HCT116 (cell line): ENCODE measurements at regions not wholly inside any gene's neighbourhood (a gene's known extent, or its start where the extent isn't known, plus 50 kb on each side); places are given as distances from the start of the nearest gene placed in this dataset.

Source experiments
- ATAC-seq: fragments of 200-7000 bp; cut with Tn5 transposase; 2 replicates; pipeline ENCODE4 v1.9.1; 2020; ENCODE audit warnings: mild to moderate bottlenecking, moderate library complexity
- BruUV-seq: library from RNA; stranded (reverse); fragments of 400-500 nt; replicated peaks from 2 replicates; lab custom pipeline; 2021; lab: Mats Ljungman, UMichigan
- CTCF ChIA-PET: fragments of 300-600 bp; sonication (Branson Sonifier 250); formaldehyde crosslinking; loops from one replicate; lab custom pipeline; 2021; ENCODE audit warnings: antibody characterized with exemption; lab: Charles Lee
- POLR2A ChIA-PET: fragments of 300-600, 350-600 bp; sonication (Branson Sonifier 250); formaldehyde crosslinking; loops from one replicate; lab custom pipeline; 2021; ENCODE audit warnings: antibody characterized with exemption; lab: Charles Lee
- RAD21 ChIA-PET, 2 experiments: fragments of 300-600 bp; sonication (Branson Sonifier 250); formaldehyde crosslinking; loops; one replicate each; lab custom pipeline; 2023; ENCODE audit warnings: low total read pairs in 2 of 2; ENCODE audit not compliant: uncharacterized antibody in 2 of 2, unreplicated experiment in 2 of 2, low non-redundant PET in 1 of 2; lab: Charles Lee
- DNase-seq: peaks from one replicate; pipeline ENCODE4 v3.0.0-alpha.2; 2010; ENCODE audit warnings: low read depth, low spot score
- H2AFZ ChIP-seq: fragments of 200-600 bp; shearing (Covaris generic), sonication (generic); 2 replicates; pipeline ENCODE4 v1.6.1; 2017; ENCODE audit warnings: low read depth, mixed run types, mixed read lengths, antibody characterized with exemption, low read length; ENCODE audit not compliant: poor library complexity, severe bottlenecking
- H3K27ac ChIP-seq: 2 replicates; pipeline ENCODE4 v1.5.1; 2012; ENCODE audit warnings: low read depth, low read length
- H3K27me3 ChIP-seq: fragments of 200-600 bp; sonication (generic); 2 replicates; pipeline ENCODE4 v1.6.1; 2016; ENCODE audit warnings: mixed run types, low read length, mixed read lengths; ENCODE audit not compliant: insufficient read depth
- H3K36me3 ChIP-seq, 2 experiments: fragments of 200-500 bp in 1 of 2; fragments of 200-600 bp in 1 of 2; sonication (Bioruptor generic) in 1 of 2; sonication (generic) in 1 of 2; 2 replicates each; pipeline versions ENCODE4 v1.5.1 to v1.6.1; 2014 to 2016; ENCODE audit warnings: low read length in 2 of 2, inconsistent platforms in 1 of 2, mixed read lengths in 1 of 2, mixed run types in 1 of 2; ENCODE audit not compliant: insufficient read depth in 2 of 2, control insufficient read depth in 1 of 2
- H3K4me1 ChIP-seq, 2 experiments: fragments of 200-600 bp in 1 of 2; sonication (generic) in 1 of 2; 2 replicates each; pipeline versions ENCODE4 v1.5.1 to v1.6.1; 2012 to 2017; ENCODE audit warnings: low read length in 2 of 2, inconsistent platforms in 1 of 2, mild to moderate bottlenecking in 1 of 2, mixed read lengths in 1 of 2, mixed run types in 1 of 2, moderate library complexity in 1 of 2; ENCODE audit not compliant: insufficient read depth in 2 of 2, control insufficient read depth in 1 of 2
- H3K4me2 ChIP-seq: fragments of 200-600 bp; sonication (generic); 2 replicates; pipeline ENCODE4 v1.6.1; 2017; ENCODE audit warnings: mixed run types, low read length, mixed read lengths
- H3K4me3 ChIP-seq, 2 experiments: fragments of 200-600 bp in 1 of 2; sonication (generic) in 1 of 2; replicated peaks in 1 of 2; 2 replicates each; pipeline ENCODE4 v1.5.1; 2011 to 2016; ENCODE audit warnings: low read length in 2 of 2, control low read depth in 1 of 2, low read depth in 1 of 2, mild to moderate bottlenecking in 1 of 2, mixed read lengths in 1 of 2, mixed run types in 1 of 2
- H3K79me2 ChIP-seq: fragments of 200-600 bp; sonication (generic); 2 replicates; pipeline ENCODE4 v1.6.1; 2017; ENCODE audit warnings: mild to moderate bottlenecking, mixed run types, low read length, moderate library complexity, mixed read lengths; ENCODE audit not compliant: insufficient read depth
- H3K9ac ChIP-seq: fragments of 200-600 bp; sonication (generic); 2 replicates; pipeline ENCODE4 v1.6.1; 2016; ENCODE audit warnings: low read length, mixed read lengths
- H3K9me2 ChIP-seq: fragments of 200-600 bp; sonication (generic), shearing (Covaris generic); 2 replicates; pipeline ENCODE4 v1.6.1; 2017; ENCODE audit warnings: mixed run types, mild to moderate bottlenecking, moderate library complexity; ENCODE audit not compliant: insufficient read depth
- H3K9me3 ChIP-seq, 2 experiments: fragments of 200-500 bp in 1 of 2; fragments of 200-600 bp in 1 of 2; sonication (Bioruptor generic) in 1 of 2; sonication (generic) in 1 of 2; 2 replicates each; pipeline ENCODE4 v1.6.1; 2014 to 2017; ENCODE audit warnings: low read length in 2 of 2, mixed read lengths in 2 of 2, inconsistent platforms in 1 of 2, low read depth in 1 of 2, mild to moderate bottlenecking in 1 of 2, mixed run types in 1 of 2, moderate library complexity in 1 of 2; ENCODE audit not compliant: control insufficient read depth in 1 of 2, insufficient read depth in 1 of 2
- H4K20me1 ChIP-seq: fragments of 200-600 bp; sonication (generic), shearing (Covaris generic); 2 replicates; pipeline ENCODE4 v1.6.1; 2017; ENCODE audit warnings: mixed run types, mild to moderate bottlenecking, moderate library complexity; ENCODE audit not compliant: insufficient read depth
- EGR1 ChIP-seq: IDR thresholded peaks from 2 replicates; pipeline ENCODE4 v1.6.1; 2012; ENCODE audit warnings: low read depth
- MAX ChIP-seq: IDR thresholded peaks from 2 replicates; pipeline ENCODE4 v1.6.1; 2012
- POLR2A ChIP-seq: IDR thresholded peaks from 2 replicates; pipeline ENCODE4 v1.7.0; 2011; ENCODE audit warnings: borderline replicate concordance; ENCODE audit not compliant: insufficient read depth, insufficient read length; ENCODE audit errors: extremely low read depth
- POLR2AphosphoS5 ChIP-seq: IDR thresholded peaks from 2 replicates; pipeline ENCODE4 v1.6.1; 2011; ENCODE audit warnings: mild to moderate bottlenecking, low read depth, low read length, moderate library complexity
- RAD21 ChIP-seq: IDR thresholded peaks from 2 replicates; pipeline ENCODE4 v1.6.1; 2012; ENCODE audit warnings: low read depth, mild to moderate bottlenecking
- SIN3A ChIP-seq: IDR thresholded peaks from 2 replicates; pipeline ENCODE4 v1.6.1; 2012; ENCODE audit warnings: low read depth
- SP1 ChIP-seq: IDR thresholded peaks from 2 replicates; pipeline ENCODE4 v1.6.1; 2012; ENCODE audit warnings: low read depth
- YY1 ChIP-seq: IDR thresholded peaks from 2 replicates; pipeline ENCODE4 v1.6.1; 2011; ENCODE audit warnings: low read length, low read depth, moderate library complexity, mild to moderate bottlenecking; ENCODE audit not compliant: insufficient replicate concordance; ENCODE audit errors: extremely low read depth
- ZFX ChIP-seq: fragments of 450-650 bp; IDR thresholded peaks from 2 replicates; pipeline ENCODE4 v1.6.1; 2017
- ZNF274 ChIP-seq: fragments of 200-500 bp; sonication (Bioruptor generic); IDR thresholded peaks from 2 replicates; pipeline ENCODE4 v1.6.1; 2014; ENCODE audit warnings: mild to moderate bottlenecking, low read depth, low read length, inconsistent platforms
- intact Hi-C: fragments of 100-400 bp; cut with micrococcal nuclease; formaldehyde crosslinking; loops from 2 replicates; pipeline ENCODE4 v1.10.0; 2022

DNA sequence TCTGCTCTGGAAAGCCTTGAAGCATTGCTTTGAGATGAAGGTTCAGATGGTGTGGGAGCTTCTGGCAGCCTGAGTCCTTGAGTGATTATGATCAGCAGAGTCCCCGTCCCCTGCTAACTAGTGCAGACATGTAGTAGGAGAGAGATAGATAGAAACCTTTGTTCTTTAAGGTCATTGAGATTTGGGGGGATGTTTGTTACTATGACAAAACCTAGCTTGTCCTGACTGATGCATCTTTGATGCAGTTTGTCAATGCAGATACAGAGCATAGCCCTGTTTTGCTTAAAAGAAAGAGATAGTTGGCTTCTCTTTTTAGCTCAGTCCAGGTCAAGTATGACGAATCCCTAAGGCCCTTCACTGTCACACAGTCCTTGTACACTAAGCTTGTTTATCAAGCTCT lies 274.6 kb upstream of the DPP10 start:
- H3K36me3 ChIP-seq = no peaks in the 10 kb centered on the region
- no peaks in the 10 kb centered on the region for H4K20me1 ChIP-seq
- no peak overlapping the region for H3K4me3 ChIP-seq
- TF ChIP-seq POLR2A (no peak), SIN3A (no peak), ZFX (no peak)
- H2AFZ ChIP-seq = no peak overlapping the region
- CTCF ChIA-PET = no interaction called here
- H3K9ac ChIP-seq = no peak overlapping the region
- no peaks in the 10 kb centered on the region for H3K27me3 ChIP-seq
- no peaks in the 10 kb centered on the region for H3K9me2 ChIP-seq
- no peaks in the 10 kb centered on the region for H3K4me1 ChIP-seq
- no peak overlapping the region for H3K27ac ChIP-seq
- RAD21 ChIA-PET = no interaction called here
- H3K9me3 ChIP-seq = no peaks in the 10 kb centered on the region; a peak in 1 of 4 replicates
- no peak overlapping the region for H3K4me2 ChIP-seq
- H3K79me2 ChIP-seq = no peaks in the 10 kb centered on the region
- ATAC-seq (no peak), DNase-seq (no peak)
- BruUV-seq = no TSS peak
- POLR2A ChIA-PET = no interaction called here
- intact Hi-C loops = no loop called here

DNA sequence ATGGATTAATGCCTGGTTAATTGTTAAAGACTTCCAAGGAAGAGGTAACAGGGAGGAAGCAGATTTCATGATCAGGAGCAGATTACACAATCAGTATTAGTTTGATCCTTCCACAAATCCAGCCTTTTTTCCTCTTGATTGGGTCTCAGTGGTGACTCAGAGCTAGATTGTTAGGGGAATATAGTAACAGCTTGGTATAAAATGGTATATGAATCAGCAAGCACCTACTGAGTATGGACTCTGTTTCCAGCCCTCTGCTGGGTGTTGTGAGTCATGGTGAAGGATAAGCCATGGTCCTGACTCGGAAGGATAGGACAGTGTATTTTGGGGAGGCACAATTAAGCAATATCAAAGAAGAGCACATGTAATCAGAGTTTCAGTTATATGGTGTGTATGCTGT lies 272.4 kb upstream of the DPP10 start:
- no peak overlapping the region for H3K27ac ChIP-seq
- no peaks in the 10 kb centered on the region; a peak in 1 of 4 replicates for H3K9me3 ChIP-seq
- intact Hi-C loops = no loop called here
- H3K27me3 ChIP-seq = no peaks in the 10 kb centered on the region
- no peak for ATAC-seq
- ChIA-PET RAD21 (no interaction called here), POLR2A (no interaction called here), CTCF (no interaction called here)
- DNase-seq = no peak
- H3K9me2 ChIP-seq = no peaks in the 10 kb centered on the region
- no peak overlapping the region for H3K4me3 ChIP-seq
- no peak overlapping the region for H3K4me2 ChIP-seq
- BruUV-seq = no TSS peak
- H2AFZ ChIP-seq = no peak overlapping the region
- H3K79me2 ChIP-seq = no peaks in the 10 kb centered on the region
- H3K36me3 ChIP-seq = no peaks in the 10 kb centered on the region
- TF ChIP-seq RAD21 = no peak
- no peaks in the 10 kb centered on the region for H4K20me1 ChIP-seq
- H3K9ac ChIP-seq = no peak overlapping the region
- H3K4me1 ChIP-seq = no peaks in the 10 kb centered on the region

DNA sequence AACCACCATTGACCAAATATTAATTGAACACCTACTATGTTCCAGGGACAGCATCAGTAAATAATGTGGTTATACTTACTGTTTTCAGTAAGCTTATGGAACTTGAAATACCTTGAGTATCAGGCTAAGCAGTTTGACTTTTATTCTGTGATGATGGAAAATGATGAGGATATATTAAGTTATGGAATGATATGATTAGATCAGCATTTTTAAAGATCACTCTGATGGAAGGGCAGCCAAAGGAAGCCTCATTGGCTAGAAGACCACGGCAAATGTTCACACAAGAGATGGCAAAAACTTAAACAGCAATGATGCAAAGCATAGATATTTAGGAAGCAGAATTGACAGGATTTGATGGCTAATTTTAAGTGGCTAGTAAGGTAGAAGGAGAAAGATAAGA lies 266.9 kb upstream of the DPP10 start:
- ChIA-PET RAD21 (no interaction called here), CTCF (no interaction called here), POLR2A (no interaction called here)
- Histone ChIP-seq H3K9me3 (no peaks in the 10 kb centered on the region), H3K9me2 (no peaks in the 10 kb centered on the region), H3K4me1 (no peaks in the 10 kb centered on the region), H4K20me1 (no peaks in the 10 kb centered on the region), H3K27me3 (no peaks in the 10 kb centered on the region), H3K4me3 (no peak overlapping the region), H3K4me2 (no peak overlapping the region), H2AFZ (no peak overlapping the region), H3K9ac (no peak overlapping the region), H3K27ac (no peak overlapping the region), H3K36me3 (no peaks in the 10 kb centered on the region), H3K79me2 (no peaks in the 10 kb centered on the region)
- ATAC-seq (no peak), DNase-seq (no peak)
- TF ChIP-seq SP1 (no peak), POLR2AphosphoS5 (no peak), ZNF274 (no peak), RAD21 (no peak), MAX (no peak), EGR1 (no peak), ZFX (no peak), YY1 (no peak)
- BruUV-seq = no TSS peak
- intact Hi-C loops = no loop called here
